Stimulated activated naive CD8-positive, alpha-beta T cell treated with anti-CD3 and anti-CD28 coated beads, Interleukin-15, amount 100 ng/mL, for 72 hours (primary cell): ENCODE measurements at regions not wholly inside any gene's neighbourhood (a gene's known extent, or its start where the extent isn't known, plus 50 kb on each side); places are given as distances from the start of the nearest gene placed in this dataset.

Experiments
- ATAC-seq: fragments of 150-1000 bp; cut with Tn5 transposase; 2 replicates; pipeline ENCODE4 v1.10.0; 2021; ENCODE audit warnings: mild to moderate bottlenecking, moderate library complexity
- DNase-seq, 2 donors: peaks; one replicate each; pipeline ENCODE4 v3.0.0; 2021 to 2022
- H3K27ac Mint-ChIP-seq, 2 donors: one replicate each; pipeline ENCODE4 v1.8.0; 2022; ENCODE audit warnings: mild to moderate bottlenecking in 2 of 2, mixed read lengths in 2 of 2, moderate library complexity in 2 of 2
- H3K27me3 Mint-ChIP-seq: one replicate; pipeline ENCODE4 v1.8.0; 2022; ENCODE audit warnings: mixed read lengths
- H3K4me1 Mint-ChIP-seq: one replicate; pipeline ENCODE4 v1.8.0; 2022; ENCODE audit warnings: mild to moderate bottlenecking, mixed read lengths
- H3K4me3 Mint-ChIP-seq, 2 donors: one replicate each; pipeline ENCODE4 v1.8.0; 2022; ENCODE audit warnings: mild to moderate bottlenecking in 2 of 2, mixed read lengths in 2 of 2, moderate library complexity in 1 of 2
- H3K9me3 Mint-ChIP-seq, 2 donors: one replicate each; pipeline ENCODE4 v1.8.0; 2022; ENCODE audit warnings: mixed read lengths in 2 of 2

DNA sequence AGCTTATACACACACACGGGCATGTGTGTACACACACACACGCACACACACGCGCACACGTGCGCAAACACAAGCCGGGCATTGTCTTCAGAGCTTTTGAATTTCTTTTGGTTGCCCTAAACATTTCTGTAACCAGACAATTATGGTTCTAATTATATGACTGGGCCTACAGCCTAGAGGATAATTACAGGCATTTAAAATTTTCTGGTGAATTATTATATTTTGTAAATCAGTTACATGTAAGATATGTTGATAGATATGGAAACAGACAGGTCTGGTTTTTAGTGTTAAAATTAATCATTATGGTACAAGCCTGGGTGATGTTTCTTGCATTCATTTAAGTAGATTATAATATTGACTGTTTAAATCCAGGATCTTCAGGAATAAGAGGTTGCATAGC is 1120.5 kb downstream of the ADGRL3 start:
- ATAC-seq (no peak), DNase-seq (no peak)
- no peaks in the 10 kb centered on the region for H3K27me3 Mint-ChIP-seq
- no peak overlapping the region for H3K4me3 Mint-ChIP-seq
- no peaks in the 10 kb centered on the region for H3K4me1 Mint-ChIP-seq
- peaks cover 16 to 25% of the 10 kb centered on the region in 2 donors for H3K9me3 Mint-ChIP-seq
- H3K27ac Mint-ChIP-seq = no peak overlapping the region

DNA sequence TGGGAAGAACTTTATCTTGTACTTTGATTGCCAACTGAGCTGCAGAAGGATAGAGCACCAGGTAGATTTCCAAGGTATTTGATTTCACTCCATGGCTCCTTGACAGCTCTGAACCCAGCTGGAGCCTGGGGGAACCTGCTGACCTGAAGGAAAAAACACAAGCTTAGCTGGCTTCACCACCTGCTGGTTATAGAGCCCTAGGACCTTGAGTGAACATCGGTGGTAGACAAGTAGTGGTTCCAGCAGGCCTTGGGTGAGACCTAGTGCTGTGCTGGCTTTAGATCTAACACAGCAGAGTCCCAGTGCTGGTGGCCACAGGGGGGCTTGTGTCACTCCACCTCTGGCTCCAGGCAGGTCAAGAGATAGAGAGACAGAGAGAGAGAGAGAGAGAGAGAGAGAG is 1102.6 kb downstream of the ADGRL3 start:
- ATAC-seq (no peak), DNase-seq (no peak)
- peak overlapping the region in 1 of 2 donors; percentile 46 for H3K27ac Mint-ChIP-seq
- no peak overlapping the region for H3K4me3 Mint-ChIP-seq
- peaks cover 29 to 36% of the 10 kb centered on the region in 2 donors for H3K9me3 Mint-ChIP-seq
- no peaks in the 10 kb centered on the region for H3K27me3 Mint-ChIP-seq
- no peaks in the 10 kb centered on the region for H3K4me1 Mint-ChIP-seq

DNA sequence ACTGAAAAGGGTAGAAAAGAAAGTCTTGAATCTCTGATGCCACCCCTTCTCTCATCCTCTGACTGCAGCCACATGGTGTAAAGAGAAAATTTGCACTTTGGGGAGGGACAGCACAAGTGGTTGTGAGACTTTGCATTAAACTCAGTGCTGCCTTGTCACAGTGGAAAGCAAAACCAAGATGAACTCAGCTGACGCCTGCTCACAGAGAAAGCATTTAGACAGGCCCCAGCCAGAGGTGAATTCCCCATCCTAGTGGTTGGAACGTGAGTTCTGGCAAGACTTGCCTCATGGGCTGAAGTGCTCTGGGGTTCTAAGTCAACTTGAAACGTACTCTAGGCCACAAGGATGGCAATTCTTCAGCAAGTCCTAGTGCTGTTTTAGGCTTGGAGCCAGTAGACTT is 1101.4 kb downstream of the ADGRL3 start:
- no peak overlapping the region for H3K27ac Mint-ChIP-seq
- H3K9me3 Mint-ChIP-seq = peaks cover 29 to 42% of the 10 kb centered on the region in 2 donors
- H3K27me3 Mint-ChIP-seq = no peaks in the 10 kb centered on the region
- ATAC-seq (no peak), DNase-seq (no peak)
- no peak overlapping the region for H3K4me3 Mint-ChIP-seq
- H3K4me1 Mint-ChIP-seq = no peaks in the 10 kb centered on the region

DNA sequence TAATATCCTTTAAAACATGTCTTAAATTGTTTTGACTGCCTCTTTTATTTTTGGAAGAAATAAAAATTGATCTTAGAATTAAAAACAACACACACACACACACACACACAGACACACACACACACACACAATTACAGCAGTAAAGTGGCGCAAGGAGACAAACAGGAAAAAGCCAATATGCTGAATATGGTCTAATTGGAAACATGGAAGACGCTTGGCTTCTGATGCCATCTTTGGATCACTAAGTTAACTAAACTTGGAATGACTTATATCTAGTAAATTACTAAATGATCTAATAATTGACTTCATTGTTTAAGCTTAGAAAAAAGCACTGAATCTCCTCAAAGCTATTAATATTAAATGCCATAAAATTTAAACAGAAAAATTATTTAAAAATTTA is 1093.4 kb downstream of the ADGRL3 start:
- H3K27ac Mint-ChIP-seq = no peak overlapping the region
- no peak overlapping the region for H3K4me3 Mint-ChIP-seq
- H3K4me1 Mint-ChIP-seq = no peaks in the 10 kb centered on the region
- ATAC-seq (no peak), DNase-seq (no peak)
- peaks cover 0 to 18% of the 10 kb centered on the region in 2 donors for H3K9me3 Mint-ChIP-seq
- no peaks in the 10 kb centered on the region for H3K27me3 Mint-ChIP-seq

DNA sequence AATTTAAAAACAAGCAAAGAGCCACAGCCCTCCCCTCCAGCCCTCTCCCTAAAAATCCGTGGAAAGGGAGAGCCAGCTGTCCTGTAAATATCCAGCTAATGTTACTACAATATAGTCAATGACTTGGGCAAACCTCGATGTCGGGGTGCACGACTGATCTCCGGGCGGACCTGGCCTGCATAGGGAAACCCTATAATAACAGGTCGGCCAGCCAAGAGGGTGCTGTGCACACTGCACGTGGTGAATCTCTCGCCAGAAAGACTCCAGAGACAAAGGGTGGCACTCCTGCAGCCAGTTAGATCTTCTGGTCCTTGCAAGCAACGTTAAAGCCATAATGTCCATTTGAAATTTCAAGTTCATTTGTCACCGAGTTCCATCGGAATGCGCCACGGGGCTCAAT is 1092.8 kb downstream of the ADGRL3 start:
- Mint-ChIP-seq H3K27me3 (no peaks in the 10 kb centered on the region), H3K4me3 (no peak overlapping the region), H3K4me1 (no peaks in the 10 kb centered on the region), H3K9me3 (peaks cover 0 to 17% of the 10 kb centered on the region in 2 donors), H3K27ac (no peak overlapping the region)
- no peak for DNase-seq
- ATAC-seq = no peak

DNA sequence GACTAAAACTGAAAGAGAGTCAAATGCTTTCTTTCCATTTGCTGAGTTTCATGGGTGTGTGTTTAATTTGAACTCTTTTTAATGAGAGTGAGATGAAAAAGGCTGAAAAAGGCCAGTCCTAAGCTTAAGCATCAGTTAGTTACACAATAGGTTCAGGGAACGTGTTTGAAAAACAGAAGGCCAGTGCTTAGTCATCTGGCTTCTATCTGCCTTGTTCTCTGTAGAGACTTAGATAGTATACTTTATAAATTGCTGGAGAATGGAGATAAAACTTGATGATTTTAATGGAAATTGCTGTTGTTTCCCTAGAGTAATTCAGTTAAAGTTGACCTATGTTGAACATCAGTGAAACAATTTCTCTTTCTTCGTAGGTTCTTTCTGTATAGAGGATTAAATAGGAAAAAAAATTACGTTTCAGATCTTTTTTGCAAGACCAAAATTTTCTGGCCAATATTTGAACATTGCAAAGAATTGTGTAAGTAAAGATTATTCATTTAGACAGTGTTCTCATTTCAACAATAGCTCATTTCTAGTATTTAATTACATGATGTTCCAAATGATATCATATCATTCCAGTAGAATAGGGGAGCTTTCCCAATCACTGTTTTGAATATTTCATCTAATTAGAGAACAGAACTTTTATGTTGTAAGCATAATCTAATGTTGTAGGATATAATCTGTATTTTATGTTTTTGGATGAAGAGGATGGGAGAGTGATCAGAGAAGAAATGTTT is 1088.8 kb downstream of the ADGRL3 start:
- H3K4me3 Mint-ChIP-seq = no peak overlapping the region
- no peaks in the 10 kb centered on the region for H3K9me3 Mint-ChIP-seq
- ATAC-seq (no peak), DNase-seq (no peak)
- no peak overlapping the region for H3K27ac Mint-ChIP-seq
- no peaks in the 10 kb centered on the region for H3K27me3 Mint-ChIP-seq
- H3K4me1 Mint-ChIP-seq = no peaks in the 10 kb centered on the region

DNA sequence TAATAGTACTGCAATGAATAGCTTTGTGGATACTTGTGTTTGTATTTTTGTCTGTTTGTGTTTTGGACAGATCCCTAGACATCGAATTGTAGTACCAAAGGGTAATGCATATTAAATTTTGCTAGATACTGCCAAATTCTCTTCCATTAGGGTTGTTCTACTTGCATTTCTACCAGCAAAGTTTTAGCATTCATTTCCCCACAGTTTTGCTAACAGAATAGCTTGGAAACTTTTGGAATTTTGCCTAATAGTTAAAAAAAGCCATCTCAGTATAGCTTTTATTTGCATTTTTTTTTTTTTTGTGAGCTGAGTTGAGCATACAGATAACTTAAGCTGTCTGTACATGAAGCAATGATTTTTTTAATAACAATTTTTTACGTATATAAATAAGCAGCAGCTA is 1084.9 kb downstream of the ADGRL3 start:
- Mint-ChIP-seq H3K27ac (no peak overlapping the region), H3K4me1 (no peaks in the 10 kb centered on the region), H3K4me3 (no peak overlapping the region), H3K9me3 (peaks cover 5 to 7% of the 10 kb centered on the region in 2 donors), H3K27me3 (no peaks in the 10 kb centered on the region)
- ATAC-seq (no peak), DNase-seq (no peak)

DNA sequence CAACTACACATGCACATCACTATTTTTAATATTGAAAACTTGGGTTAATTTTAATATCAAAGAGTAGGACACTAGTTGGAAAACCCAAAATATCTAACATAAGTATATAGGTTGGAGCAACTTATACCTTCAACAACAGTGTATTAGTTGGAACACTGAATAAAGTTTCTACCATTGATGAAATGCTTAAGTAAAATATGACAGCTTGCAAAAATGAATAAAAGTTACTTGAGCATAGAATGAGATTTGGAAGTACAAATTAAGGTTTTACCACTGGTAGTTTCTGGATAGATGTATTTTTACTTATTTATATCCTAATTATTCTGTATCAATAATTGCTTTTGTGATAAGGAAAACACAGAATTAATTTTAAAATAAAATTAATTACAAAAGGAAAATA is 1079.6 kb downstream of the ADGRL3 start:
- Mint-ChIP-seq H3K4me3 (no peak overlapping the region), H3K4me1 (no peaks in the 10 kb centered on the region), H3K27ac (no peak overlapping the region), H3K9me3 (peaks cover 5 to 7% of the 10 kb centered on the region in 2 donors), H3K27me3 (no peaks in the 10 kb centered on the region)
- ATAC-seq (no peak), DNase-seq (no peak)

DNA sequence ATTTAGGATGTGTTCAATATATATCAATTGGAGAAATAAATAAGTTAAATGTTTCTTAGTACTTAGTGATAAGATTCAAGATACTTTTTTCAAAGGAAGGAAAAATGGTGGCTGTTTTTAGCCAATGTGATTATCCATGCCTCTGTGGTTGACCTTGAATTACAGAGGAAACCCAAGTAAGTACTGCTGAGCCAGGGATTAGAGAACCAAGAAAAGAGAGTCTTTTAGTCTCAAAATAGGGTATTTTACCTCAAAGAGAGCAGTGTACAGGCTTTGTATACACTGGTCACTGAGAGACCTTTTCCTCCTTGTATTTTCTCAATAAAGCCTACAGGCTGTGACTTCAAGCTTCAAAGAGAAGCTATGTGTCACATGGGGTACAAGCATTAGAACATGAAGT is 1075.3 kb downstream of the ADGRL3 start:
- no peak for ATAC-seq
- H3K9me3 Mint-ChIP-seq = peaks cover 4 to 7% of the 10 kb centered on the region in 2 donors
- H3K4me3 Mint-ChIP-seq = no peak overlapping the region
- no peaks in the 10 kb centered on the region for H3K27me3 Mint-ChIP-seq
- no peak for DNase-seq
- no peak overlapping the region for H3K27ac Mint-ChIP-seq
- no peaks in the 10 kb centered on the region for H3K4me1 Mint-ChIP-seq

DNA sequence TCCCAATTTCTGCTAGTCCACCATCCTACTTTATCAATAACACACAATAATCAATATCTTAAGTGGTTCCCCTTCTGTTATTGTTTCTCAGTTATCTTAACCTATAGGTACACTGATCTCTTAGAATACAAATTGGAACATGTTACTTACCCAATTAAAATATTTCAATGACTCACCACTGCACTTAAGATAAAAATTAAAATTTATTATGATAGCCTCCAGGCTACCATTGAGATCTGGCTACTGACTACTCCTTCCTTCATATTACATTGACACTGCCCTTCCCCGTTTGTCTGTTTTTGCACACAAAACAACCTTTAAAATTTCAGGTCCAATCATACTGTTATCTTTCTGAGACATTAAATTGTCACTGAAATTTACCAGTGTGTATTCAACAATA is 1074.7 kb downstream of the ADGRL3 start:
- Mint-ChIP-seq H3K27ac (no peak overlapping the region), H3K27me3 (no peaks in the 10 kb centered on the region), H3K4me3 (no peak overlapping the region), H3K4me1 (no peaks in the 10 kb centered on the region), H3K9me3 (peaks cover 4 to 9% of the 10 kb centered on the region in 2 donors)
- no peak for DNase-seq
- ATAC-seq = no peak

DNA sequence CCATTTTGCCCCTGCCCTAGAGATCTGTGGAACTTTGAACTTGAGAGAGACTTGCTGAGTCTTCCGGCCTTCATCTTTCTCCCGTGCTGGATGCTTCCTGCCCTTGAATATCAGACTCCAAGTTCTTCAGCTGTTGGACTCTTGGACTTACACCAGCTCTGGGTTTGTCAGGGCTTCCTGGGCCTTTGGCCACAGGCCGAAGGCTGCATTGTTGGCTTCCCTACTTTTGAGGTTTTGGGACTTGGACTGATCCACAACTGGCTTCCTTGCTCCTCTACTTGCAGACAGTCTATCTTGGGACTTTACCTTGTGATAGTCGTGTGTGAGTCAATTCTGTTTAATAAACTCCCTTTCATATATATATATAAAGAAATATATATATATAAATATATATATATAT is 1071.0 kb downstream of the ADGRL3 start:
- H3K27ac Mint-ChIP-seq = no peak overlapping the region
- no peaks in the 10 kb centered on the region for H3K4me1 Mint-ChIP-seq
- H3K9me3 Mint-ChIP-seq = peaks cover 7 to 16% of the 10 kb centered on the region in 2 donors
- no peak for DNase-seq
- ATAC-seq = no peak
- no peaks in the 10 kb centered on the region for H3K27me3 Mint-ChIP-seq
- no peak overlapping the region for H3K4me3 Mint-ChIP-seq

DNA sequence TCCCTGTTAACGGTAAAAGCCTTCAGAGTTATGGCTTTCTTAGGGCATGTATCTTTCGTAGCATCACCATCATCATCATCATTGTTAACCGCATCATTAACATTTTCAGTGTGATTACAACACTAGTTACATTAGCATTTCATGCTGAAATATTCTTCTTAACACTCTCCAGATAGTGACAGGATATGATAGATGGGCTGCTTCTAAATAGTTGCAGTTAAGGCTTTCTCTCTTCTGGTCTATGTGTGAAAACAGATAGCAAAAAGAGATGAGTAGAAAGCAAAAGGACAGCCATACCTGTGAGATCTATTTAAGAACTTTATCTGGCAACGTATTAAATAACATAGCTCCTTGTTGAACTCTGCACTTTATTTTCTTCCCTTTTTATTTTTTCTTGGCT is 1069.8 kb downstream of the ADGRL3 start:
- ATAC-seq (no peak), DNase-seq (no peak)
- H3K4me3 Mint-ChIP-seq = no peak overlapping the region
- no peak overlapping the region for H3K27ac Mint-ChIP-seq
- H3K4me1 Mint-ChIP-seq = no peaks in the 10 kb centered on the region
- H3K9me3 Mint-ChIP-seq = peaks cover 7 to 16% of the 10 kb centered on the region in 2 donors
- H3K27me3 Mint-ChIP-seq = no peaks in the 10 kb centered on the region

DNA sequence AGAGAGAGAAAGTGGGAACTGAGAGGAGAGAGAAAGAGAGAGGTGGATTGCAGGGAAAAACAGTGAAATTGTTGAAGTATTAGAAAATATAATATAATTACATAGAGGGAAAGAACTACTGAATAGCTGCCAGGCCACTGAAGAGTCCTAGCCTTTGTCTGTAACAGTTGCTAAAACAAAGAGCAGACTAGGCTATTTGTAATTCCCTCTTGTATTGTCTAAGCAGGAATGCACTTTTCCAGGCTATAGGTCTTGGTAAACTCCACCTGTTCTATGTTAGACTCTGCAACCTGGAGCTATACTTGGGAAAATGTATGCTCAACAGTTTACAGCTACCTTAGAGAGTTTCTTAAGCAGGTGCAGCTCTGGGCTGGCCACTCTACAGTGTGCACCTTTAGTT is 1063.3 kb downstream of the ADGRL3 start:
- Mint-ChIP-seq H3K27me3 (no peaks in the 10 kb centered on the region), H3K27ac (no peak overlapping the region), H3K4me1 (no peaks in the 10 kb centered on the region), H3K4me3 (no peak overlapping the region), H3K9me3 (peaks cover 0 to 3% of the 10 kb centered on the region in 2 donors)
- ATAC-seq (no peak), DNase-seq (no peak)

DNA sequence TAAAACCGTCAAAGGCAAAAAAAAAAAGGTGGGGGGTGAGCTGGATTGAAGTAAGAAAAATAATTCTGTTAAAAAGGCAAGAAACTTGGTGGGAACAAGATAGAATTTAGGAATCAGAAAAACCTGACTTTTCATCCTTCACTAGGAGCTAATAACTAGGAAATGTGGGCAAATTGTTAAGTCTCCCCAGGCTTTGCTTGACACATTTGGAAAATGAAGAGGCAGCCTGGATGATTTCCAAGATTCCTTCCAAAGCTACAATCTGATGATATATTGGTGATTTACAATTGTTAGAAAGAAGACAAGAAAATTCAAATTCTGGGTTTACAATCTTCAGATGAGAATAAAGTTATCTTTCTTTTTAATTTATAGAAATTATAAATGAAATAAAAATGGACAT is 1062.5 kb downstream of the ADGRL3 start:
- Mint-ChIP-seq H3K27me3 (no peaks in the 10 kb centered on the region), H3K4me1 (no peaks in the 10 kb centered on the region), H3K4me3 (no peak overlapping the region), H3K9me3 (no peaks in the 10 kb centered on the region), H3K27ac (no peak overlapping the region)
- DNase-seq (no peak), ATAC-seq (no peak)

DNA sequence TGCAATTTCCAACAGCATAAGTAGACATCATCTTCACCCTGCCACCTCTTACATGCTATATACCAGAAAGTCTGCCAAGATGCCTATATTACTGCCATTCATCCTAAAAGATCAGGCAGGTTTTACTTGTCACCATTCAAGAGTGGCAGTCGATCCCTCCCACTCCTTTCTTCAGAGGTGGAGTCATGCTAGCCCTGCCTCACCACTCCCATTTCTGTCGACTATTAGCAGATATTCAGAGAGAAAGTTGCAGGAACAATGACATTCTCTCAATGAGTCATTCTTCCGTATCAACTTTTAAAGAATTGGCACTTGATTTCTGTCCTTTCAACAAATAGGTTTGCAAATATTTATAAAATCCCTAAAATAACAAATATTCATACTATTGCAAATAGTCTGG is 1060.1 kb downstream of the ADGRL3 start:
- ATAC-seq = no peak
- Mint-ChIP-seq H3K27me3 (no peaks in the 10 kb centered on the region), H3K4me3 (no peak overlapping the region), H3K4me1 (no peaks in the 10 kb centered on the region), H3K9me3 (peaks cover 0 to 4% of the 10 kb centered on the region in 2 donors), H3K27ac (no peak overlapping the region)
- no peak for DNase-seq

DNA sequence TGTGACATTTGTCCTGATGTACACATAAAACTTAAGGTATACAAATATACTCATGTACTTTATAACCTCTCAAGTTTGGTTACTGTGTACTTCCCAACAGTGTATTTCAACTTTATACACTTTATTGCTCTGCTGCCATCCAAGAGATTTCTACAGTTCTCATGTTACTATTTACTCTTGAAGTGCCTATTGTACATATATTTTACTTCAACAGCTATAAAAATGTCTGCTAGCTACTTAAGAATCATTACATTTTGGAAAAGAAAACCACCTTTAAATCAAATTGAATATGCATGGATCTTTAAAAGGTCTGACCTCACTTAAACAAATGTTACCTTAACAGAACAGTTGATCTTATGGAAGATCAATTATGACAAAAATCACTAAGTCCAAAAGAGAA is 1056.4 kb downstream of the ADGRL3 start:
- H3K9me3 Mint-ChIP-seq = peaks cover 0 to 5% of the 10 kb centered on the region in 2 donors
- ATAC-seq (no peak), DNase-seq (no peak)
- H3K27ac Mint-ChIP-seq = no peak overlapping the region
- no peaks in the 10 kb centered on the region for H3K4me1 Mint-ChIP-seq
- H3K27me3 Mint-ChIP-seq = no peaks in the 10 kb centered on the region
- H3K4me3 Mint-ChIP-seq = no peak overlapping the region

DNA sequence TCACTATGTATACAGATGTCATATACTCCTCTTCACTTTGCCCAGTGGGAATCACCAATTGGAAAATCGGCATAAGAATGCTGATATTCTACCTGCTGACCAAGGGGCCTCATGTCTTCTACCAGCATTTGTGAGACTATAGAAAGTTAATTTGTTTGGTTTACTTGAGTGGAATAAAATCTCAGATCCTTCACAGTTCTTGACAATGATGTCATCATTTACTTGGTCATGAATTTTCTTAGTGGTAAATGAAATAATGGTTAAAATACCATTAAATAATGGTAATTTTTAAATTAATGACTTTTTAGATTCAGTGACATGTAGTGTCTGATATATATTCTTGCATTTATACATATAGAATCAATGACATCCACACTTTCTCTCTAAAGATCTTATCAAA is 1052.6 kb downstream of the ADGRL3 start:
- peaks cover 5 to 6% of the 10 kb centered on the region in 2 donors for H3K9me3 Mint-ChIP-seq
- no peaks in the 10 kb centered on the region for H3K4me1 Mint-ChIP-seq
- no peak overlapping the region for H3K27ac Mint-ChIP-seq
- DNase-seq (no peak), ATAC-seq (no peak)
- H3K4me3 Mint-ChIP-seq = no peak overlapping the region
- no peaks in the 10 kb centered on the region for H3K27me3 Mint-ChIP-seq
